ENCODE measurements at regions not wholly inside any gene's neighbourhood (a gene's known extent, or its start where the extent isn't known, plus 50 kb on each side); places are given as distances from the start of the nearest gene placed in this dataset.

DNA sequence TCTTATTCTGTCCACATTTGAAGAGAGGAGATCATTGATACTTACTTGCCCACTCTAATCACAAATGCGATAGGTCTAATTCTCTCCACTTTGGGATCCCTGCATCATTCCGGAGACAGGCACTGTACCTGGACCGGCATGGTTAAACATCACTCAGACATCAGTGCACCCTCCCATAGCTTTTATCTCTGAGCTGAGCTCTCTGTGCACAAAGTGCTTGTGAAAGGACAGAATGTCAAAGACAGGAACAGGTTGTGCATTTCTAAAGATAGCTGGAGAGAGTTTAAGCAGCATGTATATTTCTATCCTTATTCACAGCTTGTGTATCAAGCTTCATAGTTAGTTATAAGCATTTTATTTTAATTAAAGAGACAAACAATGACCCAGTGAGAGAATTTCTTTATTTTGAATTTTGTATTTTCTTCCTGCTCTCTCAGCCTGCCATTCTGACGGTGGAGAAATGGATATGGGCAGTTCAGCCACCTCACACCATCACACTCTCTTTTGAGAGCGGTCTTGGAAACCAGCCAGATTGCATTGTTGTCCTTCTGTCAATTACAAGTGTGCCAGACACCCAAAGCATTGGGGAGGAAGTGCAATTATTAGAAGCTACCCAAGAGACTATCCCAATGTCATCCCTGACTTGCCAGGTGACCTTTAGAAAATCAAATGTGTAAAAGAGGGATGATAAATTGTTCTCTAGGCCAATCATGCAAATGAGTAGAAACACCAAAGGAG lies 65.2 kb upstream of the CHL1 start:
- TF ChIP-seq, protein P1, sequence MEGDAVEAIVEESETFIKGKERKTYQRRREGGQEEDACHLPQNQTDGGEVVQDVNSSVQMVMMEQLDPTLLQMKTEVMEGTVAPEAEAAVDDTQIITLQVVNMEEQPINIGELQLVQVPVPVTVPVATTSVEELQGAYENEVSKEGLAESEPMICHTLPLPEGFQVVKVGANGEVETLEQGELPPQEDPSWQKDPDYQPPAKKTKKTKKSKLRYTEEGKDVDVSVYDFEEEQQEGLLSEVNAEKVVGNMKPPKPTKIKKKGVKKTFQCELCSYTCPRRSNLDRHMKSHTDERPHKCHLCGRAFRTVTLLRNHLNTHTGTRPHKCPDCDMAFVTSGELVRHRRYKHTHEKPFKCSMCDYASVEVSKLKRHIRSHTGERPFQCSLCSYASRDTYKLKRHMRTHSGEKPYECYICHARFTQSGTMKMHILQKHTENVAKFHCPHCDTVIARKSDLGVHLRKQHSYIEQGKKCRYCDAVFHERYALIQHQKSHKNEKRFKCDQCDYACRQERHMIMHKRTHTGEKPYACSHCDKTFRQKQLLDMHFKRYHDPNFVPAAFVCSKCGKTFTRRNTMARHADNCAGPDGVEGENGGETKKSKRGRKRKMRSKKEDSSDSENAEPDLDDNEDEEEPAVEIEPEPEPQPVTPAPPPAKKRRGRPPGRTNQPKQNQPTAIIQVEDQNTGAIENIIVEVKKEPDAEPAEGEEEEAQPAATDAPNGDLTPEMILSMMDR (IDR thresholded peaks at IDR 0.05; ENCODE audit: insufficient read depth, low read length, poor library complexity, severe bottlenecking) = no peak
- TF ChIP-seq EZH2phosphoT487 (conservative IDR thresholded peaks at IDR 0.05; ENCODE audit: low read length) = no peak

Measured in SU-DHL-6 (cell line).